Esophagus squamous epithelium (tissue), 4 donors: ENCODE measurements at regions not wholly inside any gene's neighbourhood (a gene's known extent, or its start where the extent isn't known, plus 50 kb on each side); places are given as distances from the start of the nearest gene placed in this dataset.

ENCODE experiments used
- POLR2A ChIP-seq, 4 donors: fragments of 450-650 bp; IDR thresholded peaks; one replicate each; pipeline ENCODE4 v1.6.1; 2017; ENCODE audit warnings: antibody characterized with exemption in 4 of 4, mild to moderate bottlenecking in 4 of 4, moderate library complexity in 3 of 4
- TF ChIP-seq, protein P1 (sequence below), 6 experiments: fragments of 450-650 bp in 4 of 6; fragments of 200-600 bp in 2 of 6; sonication (generic) in 2 of 6; IDR thresholded peaks; one replicate each; pipeline ENCODE4 v1.5.1; 2016 to 2019; ENCODE audit warnings: antibody characterized with exemption in 6 of 6, mild to moderate bottlenecking in 4 of 6, moderate library complexity in 4 of 6

DNA sequence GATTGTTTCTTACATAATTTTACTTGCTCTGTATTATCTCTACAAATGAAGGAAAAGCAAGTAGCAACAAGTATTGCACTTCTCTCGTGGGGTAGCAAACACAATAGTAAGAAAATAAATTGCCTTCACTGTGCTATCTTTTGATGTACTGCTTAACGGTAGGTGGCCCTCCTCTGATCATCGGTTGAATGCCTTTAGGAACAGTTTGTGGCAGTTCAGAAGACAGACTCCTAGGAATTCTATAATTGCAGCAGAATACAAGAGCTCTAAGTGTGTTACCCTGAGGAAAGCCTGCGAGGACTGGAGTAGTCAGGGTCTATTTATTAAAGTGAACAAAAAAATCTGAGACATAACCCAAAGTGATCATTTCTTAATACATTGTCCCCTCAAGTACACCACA, 1135.9 kb downstream of the KCNT2 start:
- TF ChIP-seq, protein P1, sequence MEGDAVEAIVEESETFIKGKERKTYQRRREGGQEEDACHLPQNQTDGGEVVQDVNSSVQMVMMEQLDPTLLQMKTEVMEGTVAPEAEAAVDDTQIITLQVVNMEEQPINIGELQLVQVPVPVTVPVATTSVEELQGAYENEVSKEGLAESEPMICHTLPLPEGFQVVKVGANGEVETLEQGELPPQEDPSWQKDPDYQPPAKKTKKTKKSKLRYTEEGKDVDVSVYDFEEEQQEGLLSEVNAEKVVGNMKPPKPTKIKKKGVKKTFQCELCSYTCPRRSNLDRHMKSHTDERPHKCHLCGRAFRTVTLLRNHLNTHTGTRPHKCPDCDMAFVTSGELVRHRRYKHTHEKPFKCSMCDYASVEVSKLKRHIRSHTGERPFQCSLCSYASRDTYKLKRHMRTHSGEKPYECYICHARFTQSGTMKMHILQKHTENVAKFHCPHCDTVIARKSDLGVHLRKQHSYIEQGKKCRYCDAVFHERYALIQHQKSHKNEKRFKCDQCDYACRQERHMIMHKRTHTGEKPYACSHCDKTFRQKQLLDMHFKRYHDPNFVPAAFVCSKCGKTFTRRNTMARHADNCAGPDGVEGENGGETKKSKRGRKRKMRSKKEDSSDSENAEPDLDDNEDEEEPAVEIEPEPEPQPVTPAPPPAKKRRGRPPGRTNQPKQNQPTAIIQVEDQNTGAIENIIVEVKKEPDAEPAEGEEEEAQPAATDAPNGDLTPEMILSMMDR (IDR thresholded peaks at IDR 0.05): no peak
- TF ChIP-seq POLR2A (IDR thresholded peaks at IDR 0.05): no peak
